ENCODE measurements at regions not wholly inside any gene's neighbourhood (a gene's known extent, or its start where the extent isn't known, plus 50 kb on each side); places are given as distances from the start of the nearest gene placed in this dataset.
A peak's percentile ranks its signal among the peaks of the same experiment; 100 is the strongest.

GRCh38 chr11:27916541-27917100 is 191.3 kb downstream of the KIF18A start (continued):
- TF ChIP-seq NR2C1 (IDR thresholded peaks at IDR 0.05) (no peak), POU2F2 (IDR thresholded peaks at IDR 0.05; ENCODE audit: borderline replicate concordance, low read depth, low read length) (peak; percentile 24; the same call in 1 of the 3 replicates), POLR2AphosphoS2 (IDR thresholded peaks at IDR 0.05; ENCODE audit: low read depth, low read length) (no peak), ETV6 (conservative IDR thresholded peaks at IDR 0.05 in 1 of 2, IDR thresholded peaks at IDR 0.05 in 1 of 2; ENCODE audit: borderline replicate concordance in 1 of 2, low read depth in 1 of 2) (no peak), YY1 (IDR thresholded peaks at IDR 0.05; ENCODE audit: low read depth, low read length) (0 out of 2 replicates have a peak, but pooled peaks have one; percentile 8), CBX3 (IDR thresholded peaks at IDR 0.05; ENCODE audit: borderline replicate concordance, low read depth) (no peak), ZNF217 (IDR thresholded peaks at IDR 0.05) (no peak), STAT3 (IDR thresholded peaks at IDR 0.05; ENCODE audit: low read depth, low read length) (0 out of 2 replicates have a peak, but pooled peaks have one; percentile 69), ATF7 (IDR thresholded peaks at IDR 0.05; ENCODE audit: low read depth) (peak; percentile 77), CBFB (IDR thresholded peaks at IDR 0.05; ENCODE audit: low read depth) (peak; percentile 77; the same call in 1 of the 2 replicates), NKRF (conservative IDR thresholded peaks at IDR 0.05) (no peak), RCOR1 (conservative IDR thresholded peaks at IDR 0.05; ENCODE audit: low read depth, low read length) (0 out of 2 replicates have a peak, but pooled peaks have one; percentile 22), SKIL (IDR thresholded peaks at IDR 0.05; ENCODE audit: low read depth, poor library complexity, severe bottlenecking) (peak; percentile 65), BHLHE40 (IDR thresholded peaks at IDR 0.05; ENCODE audit: borderline replicate concordance in 1 of 2, low read depth in 2 of 2, low read length in 1 of 2) (peak; percentile 57 to 66; a peak in 3 of 4 replicates), FOS (IDR thresholded peaks at IDR 0.05; ENCODE audit: borderline replicate concordance, extremely low read depth, insufficient read length) (no peak), ZNF687 (IDR thresholded peaks at IDR 0.05) (no peak)
